Adipocyte (in vitro differentiated cells): ENCODE measurements at regions not wholly inside any gene's neighbourhood (a gene's known extent, or its start where the extent isn't known, plus 50 kb on each side); places are given as distances from the start of the nearest gene placed in this dataset.

ENCODE experiments used
- DNase-seq: peaks from one replicate; pipeline ENCODE4 v3.0.0-alpha.2; 2015; ENCODE audit warnings: low read depth
- H3K27me3 ChIP-seq: replicated peaks from 2 replicates; pipeline ENCODE4 v1.7.0; 2013; ENCODE audit warnings: mild to moderate bottlenecking, low read length, moderate library complexity; ENCODE audit not compliant: control insufficient read depth, insufficient read depth
- H3K36me3 ChIP-seq: 2 replicates; pipeline ENCODE4 v1.7.0; 2013; ENCODE audit warnings: low read length, mild to moderate bottlenecking, moderate library complexity; ENCODE audit not compliant: control insufficient read depth, insufficient read depth, severe bottlenecking
- H3K4me1 ChIP-seq: 2 replicates; pipeline ENCODE4 v1.7.0; 2013; ENCODE audit warnings: mild to moderate bottlenecking, low read length, moderate library complexity; ENCODE audit not compliant: control insufficient read depth, insufficient read depth
- H3K4me3 ChIP-seq: 2 replicates; pipeline ENCODE4 v1.7.0; 2013; ENCODE audit warnings: mild to moderate bottlenecking, low read length, moderate library complexity
- H3K9ac ChIP-seq: 2 replicates; pipeline ENCODE4 v1.7.0; 2013; ENCODE audit warnings: mild to moderate bottlenecking, low read length, moderate library complexity
- H3K9me3 ChIP-seq: 2 replicates; pipeline ENCODE4 v1.7.0; 2013; ENCODE audit warnings: mild to moderate bottlenecking, low read length, moderate library complexity; ENCODE audit not compliant: control insufficient read depth

DNA sequence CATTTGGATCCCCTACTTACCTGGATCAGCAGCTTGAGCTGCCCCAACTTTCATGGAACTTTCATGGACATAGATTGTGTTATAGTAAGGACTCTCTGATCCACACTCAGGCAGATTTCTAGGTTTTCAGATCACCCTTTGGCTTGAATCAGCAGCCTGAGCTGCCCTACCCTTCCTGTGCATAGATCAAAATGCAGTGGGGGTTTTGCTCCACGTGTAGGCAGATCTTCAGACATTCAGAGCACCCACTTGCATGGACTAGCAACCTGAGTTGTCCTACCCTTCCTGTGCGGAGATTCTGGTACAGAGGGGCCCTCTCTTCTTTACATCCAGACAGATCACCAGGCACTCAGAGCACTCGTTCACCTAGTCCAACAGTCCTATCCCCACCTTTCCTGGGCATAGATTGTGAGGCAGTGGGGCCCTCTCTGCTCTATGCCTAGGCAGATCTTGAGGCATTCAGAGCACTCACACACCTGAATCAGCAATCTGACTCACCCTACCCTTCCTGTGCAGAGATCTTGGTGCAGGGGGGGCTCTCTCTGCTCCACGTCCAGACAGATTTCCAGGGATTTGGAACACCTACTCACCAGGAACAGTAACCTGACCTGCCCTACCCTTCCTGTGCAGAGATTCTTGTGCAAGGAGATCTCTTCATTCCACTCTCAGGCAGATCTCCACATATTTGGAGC is 705.2 kb upstream of the NRSN1 start:
- DNase-seq, result no peak
- Histone ChIP-seq H3K4me3 (no peak overlapping the region), H3K27me3 (no peaks in the 10 kb centered on the region), H3K9ac (no peak overlapping the region), H3K9me3 (no peaks in the 10 kb centered on the region), H3K4me1 (no peaks in the 10 kb centered on the region), H3K36me3 (no peaks in the 10 kb centered on the region)

DNA sequence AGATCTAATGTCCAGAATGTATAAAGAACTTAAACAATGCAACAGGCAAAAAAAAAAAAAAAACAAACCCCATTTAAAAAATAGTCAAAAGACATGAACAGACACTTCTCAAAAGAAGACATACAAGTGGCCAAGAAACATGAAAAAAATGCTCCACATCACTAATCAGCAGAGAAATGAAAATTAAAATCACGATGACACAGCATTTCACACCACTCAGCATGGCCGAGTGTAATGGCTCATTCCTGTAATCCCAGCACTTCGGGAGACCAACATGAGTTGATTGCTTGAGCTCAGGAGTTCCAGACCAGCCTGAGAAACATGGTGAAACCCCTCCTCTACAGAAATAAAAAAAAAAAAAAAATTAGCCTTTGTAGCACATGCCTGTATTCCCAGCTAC is 701.4 kb upstream of the NRSN1 start:
- no peaks in the 10 kb centered on the region for H3K9me3 ChIP-seq
- no peak overlapping the region for H3K4me3 ChIP-seq
- no peaks in the 10 kb centered on the region for H3K27me3 ChIP-seq
- no peak overlapping the region for H3K9ac ChIP-seq
- H3K4me1 ChIP-seq, result no peaks in the 10 kb centered on the region
- DNase-seq, result no peak
- no peaks in the 10 kb centered on the region for H3K36me3 ChIP-seq

DNA sequence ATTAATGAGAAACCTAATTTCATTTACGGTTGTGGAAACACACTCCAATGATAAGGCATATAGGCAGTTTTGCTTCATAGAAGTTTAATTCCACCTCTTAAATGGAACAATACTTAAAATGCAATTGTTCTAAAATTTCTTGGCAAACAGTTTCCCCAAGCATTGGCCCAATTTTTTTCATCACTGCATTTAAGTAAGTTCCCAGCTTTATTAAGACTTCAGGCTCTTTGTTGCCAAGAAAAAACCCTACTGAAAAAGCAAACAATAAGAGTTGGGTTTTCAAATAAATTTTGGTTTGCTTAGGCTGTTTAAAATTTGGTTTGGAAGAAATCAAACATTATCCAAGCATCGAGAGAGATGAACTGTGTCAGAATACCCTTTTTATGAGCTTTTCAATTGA is 690.9 kb upstream of the NRSN1 start:
- Histone ChIP-seq H3K4me1 (no peaks in the 10 kb centered on the region), H3K9me3 (no peaks in the 10 kb centered on the region), H3K9ac (no peak overlapping the region), H3K4me3 (no peak overlapping the region), H3K27me3 (no peaks in the 10 kb centered on the region), H3K36me3 (no peaks in the 10 kb centered on the region)
- DNase-seq, result no peak

DNA sequence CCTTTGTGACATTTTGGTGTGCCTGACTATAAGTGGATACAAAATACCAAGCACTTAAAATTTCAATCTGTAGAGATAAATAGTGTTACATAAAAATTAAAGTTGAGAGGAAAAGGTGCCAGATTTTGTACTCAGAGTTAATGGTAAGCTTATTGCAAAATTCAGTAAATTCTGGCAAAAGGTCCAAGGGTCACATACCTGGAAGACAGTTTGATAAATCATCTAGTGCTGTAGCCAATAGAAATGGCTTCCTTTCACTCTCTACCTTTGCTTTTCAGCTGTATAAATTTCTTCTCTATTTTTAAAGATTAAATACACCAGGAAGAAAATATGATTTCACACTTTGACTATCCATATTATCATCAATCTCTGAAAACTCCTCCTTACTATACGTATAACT is 690.2 kb upstream of the NRSN1 start:
- H3K9ac ChIP-seq, result no peak overlapping the region
- DNase-seq, result no peak
- no peaks in the 10 kb centered on the region for H3K27me3 ChIP-seq
- H3K4me3 ChIP-seq, result no peak overlapping the region
- H3K9me3 ChIP-seq, result no peaks in the 10 kb centered on the region
- no peaks in the 10 kb centered on the region for H3K36me3 ChIP-seq
- H3K4me1 ChIP-seq, result no peaks in the 10 kb centered on the region

DNA sequence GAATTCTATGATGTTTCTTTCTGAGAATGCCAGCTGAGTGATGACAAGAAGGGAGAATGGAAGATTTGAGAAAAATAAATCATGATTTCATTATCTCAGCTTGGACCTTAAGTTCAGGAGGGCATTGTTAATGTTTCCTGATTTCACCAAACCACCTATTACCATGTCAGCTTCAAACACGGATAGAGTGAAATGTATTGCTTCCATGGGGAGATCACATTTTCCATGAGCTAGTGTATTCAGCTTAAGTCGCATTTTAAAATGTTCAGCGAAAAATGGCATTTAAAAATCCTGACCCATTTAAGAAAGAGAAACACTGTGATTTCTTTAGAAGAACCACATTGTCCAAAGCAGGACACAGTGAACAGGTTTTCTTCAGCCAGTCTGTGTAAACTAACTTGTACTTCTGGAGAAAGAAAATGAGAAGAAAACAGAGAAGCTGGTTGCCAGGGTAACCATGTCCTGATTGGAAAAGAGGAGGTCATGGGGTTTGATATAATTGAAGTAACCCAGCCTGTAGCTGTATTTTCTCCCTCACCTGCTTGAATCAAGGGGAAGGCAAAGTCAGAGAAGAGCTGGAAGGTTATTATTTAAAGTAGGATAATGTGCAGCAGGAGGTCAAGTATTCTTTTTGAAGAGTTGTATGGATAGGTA is 684.1 kb upstream of the NRSN1 start:
- Histone ChIP-seq H3K4me1 (peaks cover 11% of the 10 kb centered on the region), H3K9me3 (no peaks in the 10 kb centered on the region), H3K36me3 (no peaks in the 10 kb centered on the region), H3K4me3 (no peak overlapping the region), H3K27me3 (no peaks in the 10 kb centered on the region), H3K9ac (no peak overlapping the region)
- DNase-seq, result no peak

DNA sequence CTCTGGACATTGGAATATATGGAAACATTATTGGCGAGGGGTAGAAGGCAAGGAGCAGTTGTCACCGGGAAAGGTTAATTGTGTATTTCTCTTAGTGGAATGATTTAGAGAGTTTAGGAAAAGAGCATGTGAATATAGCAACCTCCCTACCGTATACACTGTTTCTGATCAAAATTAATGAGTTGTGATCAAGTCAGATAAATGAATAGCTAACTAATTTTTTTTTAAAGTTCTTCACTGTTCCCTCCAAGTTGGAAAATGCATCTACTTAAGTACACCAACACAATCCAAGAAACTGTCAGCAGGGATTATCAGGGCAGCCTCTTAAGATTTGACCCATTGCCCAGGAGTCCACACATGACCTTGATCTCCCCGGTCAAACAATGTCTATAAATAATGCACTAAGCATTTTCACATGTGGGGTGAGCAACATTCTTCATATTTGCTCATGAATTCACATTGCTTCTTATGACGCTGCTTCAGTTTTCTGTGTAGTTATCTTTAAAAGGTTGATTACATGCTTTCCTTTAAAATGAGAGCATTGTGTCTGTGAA is 680.8 kb upstream of the NRSN1 start:
- Histone ChIP-seq H3K9me3 (no peaks in the 10 kb centered on the region), H3K36me3 (no peaks in the 10 kb centered on the region), H3K4me1 (peaks cover 11% of the 10 kb centered on the region), H3K4me3 (no peak overlapping the region), H3K27me3 (no peaks in the 10 kb centered on the region), H3K9ac (no peak overlapping the region)
- peak; percentile 22 for DNase-seq

DNA sequence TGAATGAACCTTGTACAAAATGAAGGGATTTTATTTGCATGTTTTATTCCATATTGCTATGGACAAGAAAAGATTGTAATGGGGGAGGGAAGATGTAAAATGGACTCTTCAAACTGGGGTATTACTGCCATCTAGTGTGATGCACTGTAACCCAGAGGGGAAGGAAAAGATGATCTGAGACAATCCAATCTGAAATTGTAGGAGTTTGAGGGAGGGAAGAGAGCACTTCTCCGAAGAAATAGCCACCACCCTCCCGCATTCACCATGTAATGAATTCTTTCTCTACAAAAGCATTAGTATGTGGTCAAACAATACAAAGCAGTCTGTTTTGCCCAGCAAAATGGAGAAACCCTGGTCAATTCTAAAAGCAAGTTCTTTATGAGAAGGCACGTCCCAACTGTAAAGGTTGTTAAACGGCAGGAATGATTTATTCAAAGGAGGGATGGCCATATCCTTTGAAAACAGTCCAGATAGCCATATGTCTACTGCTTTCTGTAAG is 679.5 kb upstream of the NRSN1 start:
- Histone ChIP-seq H3K4me1 (peaks cover 11% of the 10 kb centered on the region), H3K36me3 (no peaks in the 10 kb centered on the region), H3K4me3 (no peak overlapping the region), H3K9ac (no peak overlapping the region), H3K27me3 (no peaks in the 10 kb centered on the region), H3K9me3 (no peaks in the 10 kb centered on the region)
- DNase-seq, result peak; percentile 85

DNA sequence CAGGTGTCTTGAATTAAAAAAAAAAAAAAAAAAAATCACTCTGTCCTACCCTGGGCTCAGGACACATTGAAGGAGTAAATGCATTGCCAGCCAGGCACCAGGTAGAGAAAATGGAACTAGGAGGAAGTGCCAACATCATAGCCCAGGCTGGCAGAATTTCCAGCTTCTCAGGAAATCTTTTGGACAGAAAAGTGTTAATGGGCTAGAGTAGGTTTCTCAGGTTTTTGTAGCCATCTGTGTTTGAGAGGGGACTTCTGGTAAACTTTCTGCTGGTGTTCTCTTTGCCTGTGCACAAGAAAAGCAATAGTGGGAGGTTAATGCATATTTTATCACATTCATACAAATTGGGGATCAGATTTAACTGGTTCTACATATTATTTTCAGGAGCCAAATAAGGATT is 678.3 kb upstream of the NRSN1 start:
- DNase-seq, result no peak
- H3K4me1 ChIP-seq, result peaks cover 11% of the 10 kb centered on the region
- H3K36me3 ChIP-seq, result no peaks in the 10 kb centered on the region
- no peak overlapping the region for H3K9ac ChIP-seq
- no peaks in the 10 kb centered on the region for H3K9me3 ChIP-seq
- H3K27me3 ChIP-seq, result no peaks in the 10 kb centered on the region
- H3K4me3 ChIP-seq, result no peak overlapping the region

DNA sequence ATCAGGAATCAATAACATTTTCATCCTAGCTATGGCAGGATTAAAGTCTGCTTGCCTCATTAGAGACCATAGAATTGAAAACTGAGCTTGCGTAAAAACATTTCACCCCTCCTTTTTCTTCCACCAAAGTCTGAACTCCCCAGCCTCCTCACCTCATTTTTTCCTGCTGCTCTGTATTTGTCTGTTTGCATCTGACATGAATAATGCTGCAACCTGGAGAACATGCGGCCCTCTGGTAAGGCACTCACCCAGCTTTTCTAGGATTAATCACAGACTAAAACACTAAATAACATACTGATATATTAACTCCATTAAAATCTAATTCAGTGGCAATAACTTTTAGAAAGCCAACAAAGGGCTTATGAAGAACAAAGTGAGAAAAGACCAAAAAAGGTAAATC is 677.7 kb upstream of the NRSN1 start:
- Histone ChIP-seq H3K27me3 (no peaks in the 10 kb centered on the region), H3K9me3 (no peaks in the 10 kb centered on the region), H3K36me3 (no peaks in the 10 kb centered on the region), H3K4me1 (peaks cover 11% of the 10 kb centered on the region), H3K9ac (no peak overlapping the region), H3K4me3 (no peak overlapping the region)
- DNase-seq, result no peak

DNA sequence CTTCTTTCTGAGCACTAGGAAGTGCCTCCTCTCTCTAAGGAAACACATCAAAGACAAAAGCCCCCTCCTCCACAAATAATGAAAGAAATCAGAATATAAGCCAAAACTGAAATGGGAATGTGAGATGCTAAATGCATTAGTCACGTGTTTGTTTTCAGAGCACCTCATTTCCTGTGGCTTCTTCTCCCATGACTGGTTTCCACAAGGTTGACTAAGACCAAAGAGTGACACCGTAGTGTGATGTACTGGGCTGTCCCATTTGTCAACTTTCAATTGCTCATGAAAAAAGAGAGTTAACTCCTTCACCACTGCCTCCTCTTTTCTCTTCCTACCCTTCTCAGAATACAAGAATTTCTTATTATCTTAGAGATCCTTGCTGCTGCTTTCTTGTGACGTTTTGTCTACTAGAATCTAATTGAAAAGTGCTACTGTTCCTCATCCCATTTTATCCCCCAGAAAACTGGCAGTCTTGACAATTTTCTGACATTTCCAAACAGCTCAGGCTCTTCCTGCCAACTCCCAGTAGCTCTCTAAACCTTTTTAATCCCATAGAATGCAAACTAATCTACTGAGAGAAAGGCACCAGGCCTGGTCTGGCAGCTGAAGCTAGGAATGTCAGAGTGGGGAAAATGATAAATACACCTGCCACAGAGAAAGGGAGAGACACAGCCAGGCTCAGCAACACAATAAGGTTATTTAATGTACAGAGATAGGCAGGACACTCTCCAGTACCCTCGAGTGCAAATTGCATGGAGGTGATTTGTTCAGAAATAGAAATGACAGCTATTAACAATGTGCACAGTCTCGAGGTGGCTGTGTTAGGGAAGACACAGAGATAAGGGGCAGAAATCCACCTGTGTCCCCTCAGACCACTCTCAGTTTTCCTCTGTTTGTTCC is 671.7 kb upstream of the NRSN1 start:
- Histone ChIP-seq H3K9ac (no peak overlapping the region), H3K4me1 (no peaks in the 10 kb centered on the region), H3K4me3 (no peak overlapping the region), H3K9me3 (no peaks in the 10 kb centered on the region), H3K36me3 (no peaks in the 10 kb centered on the region), H3K27me3 (no peaks in the 10 kb centered on the region)
- peak; percentile 2 for DNase-seq

DNA sequence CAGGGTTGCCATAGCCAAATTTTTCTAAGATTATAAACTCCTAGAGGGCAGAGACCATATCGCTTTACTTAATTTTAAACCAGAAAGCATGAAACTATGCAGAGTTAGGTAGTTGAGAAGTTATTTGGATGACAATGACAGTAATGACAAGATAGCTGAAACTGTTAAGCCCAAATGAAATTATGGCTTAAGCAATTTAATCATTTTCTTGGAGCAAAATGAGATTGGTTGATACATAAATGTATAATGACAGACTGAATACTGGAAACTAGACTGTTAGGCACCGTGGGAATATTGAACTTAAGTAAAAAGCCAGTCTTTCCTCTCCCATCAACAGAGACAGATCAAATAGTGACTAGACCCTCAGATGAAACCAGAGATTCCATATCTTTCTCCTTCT is 670.3 kb upstream of the NRSN1 start:
- Histone ChIP-seq H3K27me3 (no peaks in the 10 kb centered on the region), H3K9me3 (no peaks in the 10 kb centered on the region), H3K36me3 (no peaks in the 10 kb centered on the region), H3K9ac (no peak overlapping the region), H3K4me1 (no peaks in the 10 kb centered on the region), H3K4me3 (no peak overlapping the region)
- DNase-seq, result no peak
